Fibroblast of gingiva (primary cell): ENCODE measurements at regions not wholly inside any gene's neighbourhood (a gene's known extent, or its start where the extent isn't known, plus 50 kb on each side); places are given as distances from the start of the nearest gene placed in this dataset.

Experiments
- DNase-seq: peaks from one replicate; pipeline ENCODE4 v3.0.0-alpha.2; 2011; ENCODE audit warnings: low read depth

DNA sequence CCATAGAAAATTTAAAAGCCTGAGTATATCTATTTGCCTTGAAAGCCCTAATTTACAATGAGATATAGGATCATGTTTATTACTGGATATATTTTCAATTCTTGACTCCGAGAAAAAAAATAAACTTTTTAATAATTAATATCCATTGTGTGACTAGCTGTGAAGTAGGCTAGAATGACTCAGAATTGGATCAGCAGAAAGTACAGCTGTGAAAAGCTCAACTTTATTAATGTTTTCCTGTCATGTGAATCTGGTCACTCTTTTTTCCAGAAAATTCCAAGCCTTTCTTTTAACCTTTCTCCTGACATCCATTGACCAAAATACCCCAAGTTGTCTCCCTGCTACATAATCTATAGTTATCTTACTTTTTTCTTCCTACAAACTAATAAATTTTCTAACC is 171.8 kb upstream of the PACRGL start:
- no peak for DNase-seq

DNA sequence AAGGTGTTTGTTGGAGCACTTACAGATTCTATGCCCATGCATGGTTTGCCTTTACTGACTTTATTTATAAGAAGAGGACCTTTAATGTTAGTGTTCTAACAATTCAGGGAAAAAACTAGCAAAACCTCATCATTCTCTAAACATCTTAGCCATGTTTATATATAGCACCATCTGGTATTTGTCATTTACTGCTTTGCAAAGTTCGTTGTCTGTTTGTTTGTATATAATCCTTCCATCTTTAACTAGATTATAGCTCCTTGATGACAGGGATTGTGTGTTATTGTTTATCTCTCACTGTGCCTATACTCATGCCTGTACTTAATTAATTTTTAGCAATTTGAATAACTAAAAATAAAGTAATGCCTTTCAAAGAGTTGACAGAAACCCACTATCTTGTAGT is 170.6 kb upstream of the PACRGL start:
- DNase-seq = no peak

- no peak for DNase-seq
Observed at GRCh38 chr4:20532116-20532790, 168.0 kb upstream of the PACRGL start.

GRCh38 chr4:20532871-20533870 is 167.1 kb upstream of the PACRGL start:
- DNase-seq = peak; percentile 57

GRCh38 chr4:20538905-20539304 is 161.4 kb upstream of the PACRGL start:
- DNase-seq = no peak

DNA sequence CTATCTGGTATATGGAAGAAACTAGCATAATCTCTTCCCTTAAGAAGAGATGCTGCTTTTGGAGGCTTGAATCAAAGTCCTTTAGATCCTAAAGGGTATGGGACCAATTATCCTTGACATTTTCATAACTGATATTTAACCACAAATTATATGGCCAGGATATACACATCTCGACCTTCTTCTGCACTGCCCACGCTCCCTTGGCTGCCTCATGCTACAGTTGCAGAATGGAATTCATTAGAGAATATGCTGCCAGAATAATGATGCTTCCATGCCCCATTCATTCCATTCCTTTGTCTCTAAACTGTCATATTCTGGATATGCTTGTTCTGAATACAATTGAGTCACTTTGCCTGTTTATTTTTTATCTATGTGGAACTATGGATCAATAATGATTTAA is 157.1 kb upstream of the PACRGL start:
- DNase-seq = peak; percentile 29

DNA sequence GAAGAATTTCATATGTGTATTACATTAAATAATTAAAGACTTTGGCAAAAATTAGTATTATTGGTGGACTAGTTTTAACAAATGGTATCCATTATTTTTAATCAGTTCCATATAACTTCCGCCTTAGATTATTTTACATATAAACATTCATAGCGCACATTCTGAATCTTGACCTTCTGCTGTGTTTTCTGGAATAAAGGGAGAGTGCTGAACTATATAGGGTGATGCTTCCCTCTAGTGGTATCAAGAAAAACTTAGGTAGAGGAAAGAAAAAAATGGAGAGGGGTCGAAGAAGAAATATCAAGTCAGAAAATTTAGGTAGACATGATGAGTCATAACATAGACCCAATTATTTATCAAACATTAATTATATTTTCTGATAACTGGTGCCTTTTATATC is 155.6 kb upstream of the PACRGL start:
- peak; percentile 71 for DNase-seq

DNA sequence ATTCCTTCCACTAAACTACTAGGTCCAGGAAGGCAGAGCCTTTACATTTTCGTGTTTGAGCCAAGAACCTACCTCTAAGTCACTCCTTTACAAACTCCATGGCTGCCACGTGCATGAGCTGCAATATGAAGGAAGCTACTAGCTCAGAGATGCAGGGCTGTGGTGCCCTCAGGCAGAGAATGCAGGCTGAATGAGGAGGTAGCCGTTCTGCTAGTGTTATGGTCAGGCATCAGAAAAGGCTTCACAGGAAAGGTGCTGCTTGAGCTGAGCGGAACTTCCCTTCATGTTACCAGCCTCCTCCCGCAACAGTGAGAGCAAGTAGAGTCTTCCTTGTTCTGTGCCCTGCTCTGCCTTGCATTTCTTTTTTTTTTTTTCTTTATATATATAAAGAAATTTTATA is 148.3 kb upstream of the PACRGL start:
- no peak for DNase-seq

DNA sequence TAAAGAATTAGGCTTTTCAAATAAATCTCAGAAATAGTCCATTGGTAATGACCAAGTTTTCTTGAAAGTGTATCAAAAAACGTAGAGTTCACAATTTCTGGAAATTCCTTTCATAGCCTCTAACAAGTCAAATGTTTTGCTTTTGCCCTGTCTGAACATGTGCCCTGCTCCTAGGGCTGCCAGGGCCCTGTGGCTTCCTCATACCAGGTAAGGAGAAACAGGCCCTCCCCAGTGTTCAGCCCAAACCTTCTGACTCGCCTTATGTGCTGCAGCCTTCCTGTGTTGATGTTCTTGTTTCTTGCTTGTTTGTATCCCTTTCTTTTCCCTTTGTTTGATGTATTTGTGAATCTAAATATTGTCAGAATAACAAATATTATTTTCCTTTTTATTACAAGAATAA is 146.1 kb upstream of the PACRGL start:
- DNase-seq = no peak

DNA sequence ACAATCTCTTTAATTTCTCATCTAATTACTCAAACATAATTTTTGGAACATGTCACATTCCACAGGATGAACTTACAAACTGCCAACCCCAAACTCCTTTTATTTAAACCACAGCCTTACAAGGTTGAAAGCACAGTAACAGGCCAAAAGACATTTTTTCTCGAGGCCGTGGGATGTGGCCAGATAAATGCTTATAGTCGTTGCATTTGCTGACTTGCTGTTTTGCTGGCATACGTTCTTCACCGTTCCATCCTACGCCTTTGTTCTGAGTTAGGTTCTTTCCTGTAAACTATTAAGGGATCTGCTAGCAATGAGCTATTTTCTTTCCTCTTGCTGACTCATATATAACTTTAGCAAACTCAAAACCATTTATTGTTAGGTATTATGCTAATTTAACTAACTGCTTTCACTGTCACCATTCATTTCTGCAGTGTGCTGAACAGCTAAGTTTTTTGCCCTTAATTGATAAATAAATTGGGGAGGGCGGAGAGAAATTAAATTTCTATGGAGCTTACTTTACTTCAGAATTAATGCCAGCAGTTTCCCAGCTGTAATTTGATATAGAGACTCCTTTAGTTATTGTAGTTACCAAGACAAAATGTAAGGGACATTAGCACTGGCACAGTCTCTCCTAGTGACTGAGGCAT is 135.1 kb upstream of the PACRGL start:
- peak; percentile 6 for DNase-seq

DNA sequence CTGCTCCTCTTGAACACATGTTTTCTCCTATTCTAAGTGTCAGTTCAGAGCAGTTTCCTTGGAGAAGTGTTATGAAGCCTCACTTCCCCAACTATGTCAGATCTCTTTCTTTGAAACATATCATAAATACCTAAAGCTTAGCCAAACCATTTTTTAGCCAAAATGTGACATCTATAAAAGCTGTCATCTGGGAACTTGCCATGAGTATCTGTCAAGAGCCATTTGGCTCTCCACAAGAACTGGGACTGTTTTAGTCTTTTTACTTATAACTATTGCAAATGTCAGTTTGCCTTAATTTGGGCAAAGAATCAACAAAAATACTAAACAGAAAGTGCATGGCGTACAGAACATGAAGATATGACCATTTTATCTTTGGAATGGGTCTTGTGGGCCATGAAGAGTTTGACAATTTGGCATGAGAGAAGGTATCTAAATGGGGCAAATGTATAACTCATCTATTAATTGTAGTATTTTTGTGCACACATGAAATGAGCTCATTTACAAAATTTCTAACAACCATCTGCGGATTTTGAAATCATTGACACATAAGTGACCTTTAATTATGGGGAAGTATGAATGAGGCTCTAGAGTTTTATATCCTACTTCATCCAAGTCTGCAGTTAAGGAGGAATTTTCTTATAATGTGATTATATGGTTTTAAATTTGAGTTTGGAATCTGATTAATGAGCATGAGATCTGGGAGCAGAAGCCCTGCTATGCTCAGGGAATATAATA is 129.1 kb upstream of the PACRGL start:
- DNase-seq = no peak

- no peak for DNase-seq
Observed at GRCh38 chr4:20572976-20573375, 127.3 kb upstream of the PACRGL start.

DNA sequence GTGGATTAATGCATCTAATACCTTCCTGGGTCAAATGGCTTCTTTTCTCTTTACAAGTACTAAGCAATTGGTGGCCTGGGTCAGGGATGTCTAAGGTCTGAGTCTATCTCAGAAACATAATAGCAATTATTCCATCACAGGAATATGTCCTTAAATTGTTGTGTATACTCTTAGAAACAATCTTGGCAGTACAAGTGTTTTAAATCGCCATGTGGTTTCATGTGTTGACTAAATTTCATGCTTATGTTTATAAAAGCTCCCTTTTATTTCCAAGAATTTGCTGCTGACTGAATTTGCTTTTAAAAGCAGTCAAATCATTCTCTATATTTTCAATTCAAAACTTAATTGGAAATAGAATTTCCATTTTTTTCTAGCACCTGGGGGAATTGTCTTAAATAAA is 125.3 kb upstream of the PACRGL start:
- peak; percentile 13 for DNase-seq

DNA sequence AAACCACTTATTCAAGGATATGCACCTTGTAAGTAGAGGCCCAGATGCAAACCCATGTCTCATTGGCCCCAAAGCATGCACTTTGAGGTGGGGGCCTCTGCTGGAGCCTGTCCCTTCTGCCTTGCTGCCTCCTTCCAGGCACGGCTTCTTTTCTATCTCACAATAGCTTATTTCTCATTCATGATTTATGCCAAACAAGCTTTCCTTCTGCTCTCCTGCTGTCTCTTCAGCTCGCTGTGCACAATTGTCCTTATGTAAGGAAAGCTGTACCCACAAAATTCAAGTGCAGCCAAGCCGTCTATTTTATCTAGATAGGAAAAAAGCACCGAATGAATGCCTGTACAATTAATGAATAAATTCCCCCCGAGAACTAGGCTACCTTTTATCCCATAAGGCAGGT is 124.8 kb upstream of the PACRGL start:
- no peak for DNase-seq

GRCh38 chr4:20576861-20577260 is 123.4 kb upstream of the PACRGL start:
- DNase-seq = no peak

- no peak for DNase-seq
Observed at GRCh38 chr4:20577702-20578101, 122.6 kb upstream of the PACRGL start.

DNA sequence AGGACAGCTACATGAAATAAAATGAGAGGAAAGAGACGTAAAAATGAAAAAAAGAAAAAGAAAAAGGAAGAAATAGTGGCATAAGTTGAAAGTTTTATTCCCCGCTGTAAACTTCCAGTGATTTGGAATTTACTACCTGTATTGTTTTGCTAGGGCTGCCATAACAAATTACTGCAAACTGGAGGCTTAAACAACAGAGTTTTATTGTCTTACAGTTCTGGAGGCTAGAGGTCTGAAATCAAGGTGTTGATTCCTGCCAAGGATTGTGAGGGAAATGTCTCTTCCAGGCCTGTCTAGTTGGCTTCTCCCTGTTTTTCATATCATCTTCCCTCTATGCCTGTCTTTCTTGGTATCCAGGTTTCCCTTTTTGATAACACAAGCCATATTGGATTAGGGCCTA is 119.4 kb upstream of the PACRGL start:
- DNase-seq = no peak

GRCh38 chr4:20589436-20589835 is 110.8 kb upstream of the PACRGL start:
- no peak for DNase-seq

DNA sequence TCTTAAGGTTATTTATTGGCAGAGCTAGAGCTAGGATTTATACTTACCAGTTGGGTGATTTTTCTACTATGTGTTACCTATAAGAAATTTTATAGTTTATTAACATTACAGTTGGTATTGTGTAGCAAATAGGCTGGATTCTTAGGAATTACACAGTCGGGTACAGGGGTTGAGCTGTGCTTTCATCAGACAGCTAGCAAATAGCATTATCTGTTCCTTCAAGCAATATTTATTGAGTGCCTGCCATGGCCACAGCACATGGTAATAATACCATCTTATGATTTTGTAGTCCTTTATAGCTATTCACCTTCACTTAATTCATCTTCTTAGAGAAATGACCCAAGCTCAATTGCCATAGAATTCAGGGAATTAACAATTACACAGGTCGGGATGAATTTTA is 109.4 kb upstream of the PACRGL start:
- no peak for DNase-seq

GRCh38 chr4:20591571-20591970 is 108.7 kb upstream of the PACRGL start:
- no peak for DNase-seq

DNA sequence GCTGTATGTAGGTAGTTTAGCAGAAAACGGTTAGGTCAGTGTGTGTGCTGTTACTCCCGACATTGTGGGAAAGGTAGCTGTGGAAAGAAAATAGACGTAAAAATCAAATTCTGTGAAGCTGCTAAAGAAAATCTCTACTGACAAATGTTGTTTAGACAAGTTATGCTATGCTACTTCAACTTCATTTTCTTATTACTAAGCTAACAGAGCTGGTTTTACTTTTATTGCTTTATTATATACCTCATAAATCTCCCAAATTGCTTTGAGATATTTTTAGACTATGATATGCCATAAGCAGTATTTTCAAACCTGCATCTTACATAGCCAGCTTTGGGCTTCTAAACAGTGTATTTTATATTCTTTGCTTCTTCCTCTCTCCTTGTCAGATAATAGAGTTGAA is 108.2 kb upstream of the PACRGL start:
- DNase-seq = no peak

- peak; percentile 11 for DNase-seq
Observed at GRCh38 chr4:20592663-20593062, 107.6 kb upstream of the PACRGL start.
